Neuronal stem cell (in vitro differentiated cells): ENCODE measurements at regions not wholly inside any gene's neighbourhood (a gene's known extent, or its start where the extent isn't known, plus 50 kb on each side); places are given as distances from the start of the nearest gene placed in this dataset.

Experiments used
- DNase-seq: peaks from one replicate; pipeline ENCODE4 v3.0.0-alpha.2; 2013; ENCODE audit warnings: low spot score
- H2AFZ ChIP-seq: one replicate; pipeline ENCODE4 v1.6.1; 2013; ENCODE audit warnings: mild to moderate bottlenecking, low read length, inconsistent platforms
- H2AK5ac ChIP-seq: 2 replicates; pipeline ENCODE4 v1.6.1; 2013; ENCODE audit warnings: low read depth, mild to moderate bottlenecking, inconsistent platforms, low read length, moderate library complexity, mixed read lengths
- H2BK120ac ChIP-seq: 2 replicates; pipeline ENCODE4 v1.6.1; 2013; ENCODE audit warnings: low read depth, mild to moderate bottlenecking, inconsistent platforms, low read length, moderate library complexity, mixed read lengths
- H2BK12ac ChIP-seq: one replicate; pipeline ENCODE4 v1.6.1; 2013; ENCODE audit warnings: low read length, inconsistent platforms
- H2BK15ac ChIP-seq: 2 replicates; pipeline ENCODE4 v1.6.1; 2013; ENCODE audit warnings: mild to moderate bottlenecking, low read length, inconsistent platforms, mixed read lengths
- H2BK5ac ChIP-seq: one replicate; pipeline ENCODE4 v1.6.1; 2013; ENCODE audit warnings: inconsistent platforms, mild to moderate bottlenecking, low read length, moderate library complexity
- H3K14ac ChIP-seq: one replicate; pipeline ENCODE4 v1.6.1; 2013; ENCODE audit warnings: low read length, inconsistent platforms
- H3K18ac ChIP-seq: 2 replicates; pipeline ENCODE4 v1.6.1; 2013; ENCODE audit warnings: low read length, inconsistent platforms
- H3K23ac ChIP-seq: 2 replicates; pipeline ENCODE4 v1.6.1; 2013; ENCODE audit warnings: low read depth, mild to moderate bottlenecking, mixed read lengths, low read length, inconsistent platforms; ENCODE audit not compliant: poor library complexity
- H3K27ac ChIP-seq: replicated peaks from 3 replicates; pipeline ENCODE4 v1.5.1; 2013; ENCODE audit warnings: low read length, inconsistent platforms
- H3K27me3 ChIP-seq, 3 experiments: 2 replicates each; pipeline ENCODE4 v1.6.1; 2013; ENCODE audit warnings: low read length in 3 of 3, mild to moderate bottlenecking in 2 of 3, inconsistent platforms in 1 of 3, low read depth in 1 of 3, mixed read lengths in 1 of 3, moderate library complexity in 1 of 3; ENCODE audit not compliant: control insufficient read depth in 3 of 3, insufficient read depth in 3 of 3
- H3K36me3 ChIP-seq, 2 donors: replicated peaks in 1 of 2; 2 replicates each; pipeline ENCODE4 v1.6.1; 2013; ENCODE audit warnings: low read length in 2 of 2; ENCODE audit not compliant: control insufficient read depth in 2 of 2, insufficient read depth in 2 of 2
- H3K4ac ChIP-seq: 2 replicates; pipeline ENCODE4 v1.6.1; 2013; ENCODE audit warnings: inconsistent platforms, mild to moderate bottlenecking, low read length, moderate library complexity
- H3K4me1 ChIP-seq, 2 donors: 1 replicate in 1 of 2; 2 replicates in 1 of 2; pipeline ENCODE4 v1.6.1; 2013; ENCODE audit warnings: low read length in 2 of 2, low read depth in 1 of 2; ENCODE audit not compliant: control insufficient read depth in 2 of 2, insufficient read depth in 1 of 2
- H3K4me2 ChIP-seq: one replicate; pipeline ENCODE4 v1.6.1; 2013; ENCODE audit warnings: mild to moderate bottlenecking, low read length, inconsistent platforms; ENCODE audit not compliant: insufficient read depth, poor library complexity, severe bottlenecking
- H3K4me3 ChIP-seq, 2 donors: 2 replicates each; pipeline ENCODE4 v1.5.1; 2013; ENCODE audit warnings: low read length in 2 of 2, mild to moderate bottlenecking in 2 of 2, inconsistent platforms in 1 of 2, moderate library complexity in 1 of 2
- H3K79me1 ChIP-seq: one replicate; pipeline ENCODE4 v1.6.1; 2013; ENCODE audit warnings: low read depth, mild to moderate bottlenecking, inconsistent platforms, low read length, moderate library complexity
- H3K9ac ChIP-seq: one replicate; pipeline ENCODE4 v1.6.1; 2013; ENCODE audit warnings: mild to moderate bottlenecking, low read depth, low read length, inconsistent platforms; ENCODE audit not compliant: poor library complexity
- H3K9me3 ChIP-seq, 2 donors: replicated peaks in 1 of 2; 2 replicates each; pipeline versions ENCODE3 to v1.6.1; 2013; ENCODE audit warnings: low read length in 2 of 2, mild to moderate bottlenecking in 2 of 2, inconsistent platforms in 1 of 2, low read depth in 1 of 2, mixed read lengths in 1 of 2, moderate library complexity in 1 of 2; ENCODE audit not compliant: control insufficient read depth in 2 of 2, insufficient read depth in 1 of 2
- H4K8ac ChIP-seq: one replicate; pipeline ENCODE4 v1.6.1; 2013; ENCODE audit warnings: low read depth, mild to moderate bottlenecking, inconsistent platforms, low read length, moderate library complexity
- H4K91ac ChIP-seq: one replicate; pipeline ENCODE4 v1.6.1; 2013; ENCODE audit warnings: low read length, low read depth, mild to moderate bottlenecking, inconsistent platforms; ENCODE audit not compliant: poor library complexity
- WGBS, 2 donors: extraction: QIAGEN DNeasy Blood & Tissue Kit; methylation state at CpG; one replicate each; pipeline ENCODE4 v1.1.7; 2013; ENCODE audit warnings: missing lambda C conversion rate in 2 of 2, mixed read lengths in 1 of 2; ENCODE audit not compliant: insufficient read length in 2 of 2, insufficient replicate concordance in 1 of 2; ENCODE audit errors: extremely low coverage in 2 of 2; 5-methylcytosine and 5-hydroxymethylcytosine counted together

DNA sequence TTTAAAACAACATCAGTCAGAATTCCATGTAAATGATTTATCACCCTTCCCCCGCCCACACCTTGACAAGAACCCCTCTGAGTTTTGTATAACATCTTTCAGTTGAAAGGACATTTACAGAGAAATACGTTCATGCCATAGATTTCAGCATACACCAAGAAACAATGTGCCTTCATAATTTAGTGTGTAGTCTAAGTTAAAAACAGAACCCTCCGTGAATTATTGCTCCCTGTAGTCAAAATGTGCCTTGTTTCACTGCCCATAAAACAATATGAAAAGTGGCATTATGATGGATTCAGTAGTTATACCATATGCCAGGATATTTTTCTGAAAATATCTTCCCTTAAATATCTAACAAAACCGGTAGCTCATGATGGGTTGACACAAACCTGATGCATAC is 953.9 kb downstream of the GBE1 start:
- DNase-seq = no peak
- Histone ChIP-seq H3K27ac (no peak overlapping the region), H4K8ac (no peak overlapping the region), H3K36me3 (no peaks in the 10 kb centered on the region), H4K91ac (no peak overlapping the region), H3K23ac (no peak overlapping the region), H2BK5ac (no peak overlapping the region), H3K14ac (no peak overlapping the region), H3K79me1 (no peaks in the 10 kb centered on the region), H2BK15ac (no peak overlapping the region), H2BK12ac (no peak overlapping the region), H2BK120ac (no peak overlapping the region), H2AFZ (no peak overlapping the region), H3K9ac (no peak overlapping the region), H3K4me1 (no peaks in the 10 kb centered on the region), H3K27me3 (no peaks in the 10 kb centered on the region), H3K9me3 (no peaks in the 10 kb centered on the region), H3K18ac (no peak overlapping the region), H3K4ac (no peak overlapping the region), H3K4me3 (no peak overlapping the region), H2AK5ac (no peak overlapping the region), H3K4me2 (no peak overlapping the region)
- no CpG with 5 or more reads among the region's 4 CpGs for WGBS, 2 donors

DNA sequence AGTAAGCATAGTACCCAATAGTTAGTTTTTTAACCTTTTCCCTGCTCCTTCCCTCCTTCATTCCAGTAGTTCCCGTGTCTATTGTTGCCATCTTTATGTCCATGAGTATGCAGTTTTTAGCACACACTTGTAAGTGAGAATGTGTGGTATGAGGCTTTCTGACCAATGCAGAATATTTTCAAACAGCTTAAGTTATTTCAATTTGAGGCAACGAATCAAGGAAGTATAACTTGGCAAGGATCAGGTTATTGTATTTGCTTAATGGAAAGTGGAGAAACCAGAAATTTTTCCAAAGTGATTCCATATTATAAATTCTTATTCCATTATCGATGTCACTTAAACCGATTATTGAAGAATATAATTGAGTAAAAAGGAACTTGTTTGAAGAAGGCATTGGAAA is 954.8 kb downstream of the GBE1 start:
- no CpG with 5 or more reads among the region's 4 CpGs for WGBS, 2 donors
- H2AFZ ChIP-seq = no peak overlapping the region

DNA sequence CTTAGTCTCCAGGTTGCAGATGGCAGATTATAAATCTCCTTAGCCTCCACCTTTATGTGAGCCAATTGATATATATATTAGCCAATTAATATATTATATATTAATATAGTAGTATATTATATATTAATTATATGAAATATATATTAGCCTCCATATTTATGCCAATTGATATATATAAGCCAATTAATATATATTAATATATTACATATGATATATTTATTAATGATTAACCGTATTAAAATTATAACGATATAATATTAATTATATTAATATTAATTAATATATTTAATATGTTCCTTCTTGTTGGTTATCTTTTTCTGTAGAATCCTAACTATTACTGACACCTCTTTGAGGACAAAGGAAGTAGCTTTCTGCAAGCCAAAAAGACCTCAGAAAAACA is 972.5 kb downstream of the GBE1 start:
- Histone ChIP-seq H3K4me3 (no peak overlapping the region), H2BK15ac (no peak overlapping the region), H4K8ac (no peak overlapping the region), H3K36me3 (no peaks in the 10 kb centered on the region), H2BK12ac (no peak overlapping the region), H3K27ac (no peak overlapping the region), H3K9ac (no peak overlapping the region), H3K4me2 (no peak overlapping the region), H3K14ac (no peak overlapping the region), H3K79me1 (no peaks in the 10 kb centered on the region), H3K9me3 (no peaks in the 10 kb centered on the region), H2AK5ac (no peak overlapping the region), H2AFZ (no peak overlapping the region), H2BK5ac (no peak overlapping the region), H3K27me3 (no peaks in the 10 kb centered on the region), H3K4ac (no peak overlapping the region), H4K91ac (no peak overlapping the region), H3K23ac (no peak overlapping the region), H3K18ac (no peak overlapping the region), H3K4me1 (no peaks in the 10 kb centered on the region), H2BK120ac (no peak overlapping the region)
- DNase-seq = no peak
- WGBS, 2 donors = no CpG with 5 or more reads among the region's 2 CpGs

More for the DNA sequence above, 954.8 kb downstream of the GBE1 start:
- Histone ChIP-seq H3K4me2 (no peak overlapping the region), H2BK5ac (no peak overlapping the region), H4K91ac (no peak overlapping the region), H2BK12ac (no peak overlapping the region), H3K36me3 (no peaks in the 10 kb centered on the region), H3K9me3 (no peaks in the 10 kb centered on the region), H3K27ac (no peak overlapping the region), H2BK120ac (no peak overlapping the region), H4K8ac (no peak overlapping the region), H3K4me1 (no peaks in the 10 kb centered on the region), H3K23ac (no peak overlapping the region), H2AK5ac (no peak overlapping the region), H3K4me3 (no peak overlapping the region), H3K27me3 (no peaks in the 10 kb centered on the region), H3K18ac (no peak overlapping the region), H3K4ac (no peak overlapping the region), H3K14ac (no peak overlapping the region), H3K79me1 (no peaks in the 10 kb centered on the region), H2BK15ac (no peak overlapping the region), H3K9ac (no peak overlapping the region)
- DNase-seq = no peak

DNA sequence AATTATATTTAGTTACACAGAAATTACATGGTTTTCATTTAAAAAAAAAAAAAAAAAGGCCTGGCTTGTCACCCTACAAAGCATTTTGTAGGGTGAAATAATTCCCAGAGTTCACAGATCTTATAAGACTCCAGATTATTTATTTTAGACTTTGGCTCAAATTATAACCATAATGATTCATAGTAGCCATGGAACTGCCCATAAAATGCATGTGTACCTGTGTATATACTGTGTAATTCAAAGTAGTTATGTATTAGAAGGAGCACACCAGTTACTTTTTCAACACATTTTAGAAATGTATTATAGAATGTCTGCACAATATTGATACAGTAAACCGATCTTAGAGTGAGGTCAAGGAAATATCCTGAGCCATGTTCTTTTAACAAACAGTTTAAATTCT is 975.6 kb downstream of the GBE1 start:
- Histone ChIP-seq H3K4ac (no peak overlapping the region), H3K27ac (no peak overlapping the region), H3K23ac (no peak overlapping the region), H3K14ac (no peak overlapping the region), H3K36me3 (no peaks in the 10 kb centered on the region), H3K9ac (no peak overlapping the region), H3K27me3 (no peaks in the 10 kb centered on the region), H4K8ac (no peak overlapping the region), H2AFZ (no peak overlapping the region), H2BK120ac (no peak overlapping the region), H3K9me3 (no peaks in the 10 kb centered on the region), H3K79me1 (no peaks in the 10 kb centered on the region), H4K91ac (no peak overlapping the region), H3K4me1 (no peaks in the 10 kb centered on the region), H2BK15ac (no peak overlapping the region), H3K18ac (no peak overlapping the region), H3K4me2 (no peak overlapping the region), H3K4me3 (no peak overlapping the region), H2BK12ac (no peak overlapping the region), H2BK5ac (no peak overlapping the region), H2AK5ac (no peak overlapping the region)
- no CpG with 5 or more reads among the region's 1 CpG for WGBS, 2 donors
- DNase-seq = no peak
